ENCODE measurements at regions not wholly inside any gene's neighbourhood (a gene's known extent, or its start where the extent isn't known, plus 50 kb on each side); places are given as distances from the start of the nearest gene placed in this dataset.

- Histone ChIP-seq H3K4me1 (no peaks in the 10 kb centered on the region), H3K36me3 (no peaks in the 10 kb centered on the region), H3K27ac (no peak overlapping the region), H3K9me3 (no peaks in the 10 kb centered on the region), H3K4me3 (no peak overlapping the region), H3K27me3 (ENCODE audit: low read depth) (peaks cover 8% of the 10 kb centered on the region)
- ATAC-seq (no peak), DNase-seq (no peak)
- intact Hi-C loops (cut with DNase I) = no loop called here
- TF ChIP-seq CTCF (IDR thresholded peaks at IDR 0.05) = no peak
Observed at GRCh38 chr19:32197896-32198882, 147.2 kb upstream of the ZNF507 start.

DNA sequence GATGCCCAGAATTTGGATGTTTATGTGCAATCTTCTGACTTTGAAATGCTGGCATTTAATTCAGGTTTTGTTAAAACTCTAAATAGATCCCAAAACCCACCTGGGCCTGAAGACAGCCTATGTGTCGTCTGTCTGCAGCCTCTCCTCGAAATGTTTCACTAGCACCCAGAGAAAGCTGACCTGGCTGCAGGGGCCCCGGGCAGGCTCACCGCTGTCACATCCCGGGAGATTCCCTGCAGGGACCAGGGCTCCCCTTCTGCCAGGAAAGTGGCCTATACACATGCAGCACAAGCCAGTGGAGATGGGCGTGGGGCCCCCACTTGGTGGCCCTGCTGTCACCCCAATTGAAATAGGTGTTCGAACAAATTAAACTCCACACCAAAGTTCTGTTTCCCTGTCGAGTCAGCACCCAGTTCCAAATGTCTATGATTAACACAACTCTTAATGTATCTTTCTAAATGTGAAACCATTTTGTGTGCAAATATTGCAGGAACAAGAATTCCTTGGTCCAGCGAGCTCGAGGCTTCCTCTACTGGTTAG lies 145.8 kb upstream of the ZNF507 start:
- H3K27ac ChIP-seq = no peak overlapping the region
- no peak for ATAC-seq
- intact Hi-C loops (cut with DNase I) = no loop called here

DNA sequence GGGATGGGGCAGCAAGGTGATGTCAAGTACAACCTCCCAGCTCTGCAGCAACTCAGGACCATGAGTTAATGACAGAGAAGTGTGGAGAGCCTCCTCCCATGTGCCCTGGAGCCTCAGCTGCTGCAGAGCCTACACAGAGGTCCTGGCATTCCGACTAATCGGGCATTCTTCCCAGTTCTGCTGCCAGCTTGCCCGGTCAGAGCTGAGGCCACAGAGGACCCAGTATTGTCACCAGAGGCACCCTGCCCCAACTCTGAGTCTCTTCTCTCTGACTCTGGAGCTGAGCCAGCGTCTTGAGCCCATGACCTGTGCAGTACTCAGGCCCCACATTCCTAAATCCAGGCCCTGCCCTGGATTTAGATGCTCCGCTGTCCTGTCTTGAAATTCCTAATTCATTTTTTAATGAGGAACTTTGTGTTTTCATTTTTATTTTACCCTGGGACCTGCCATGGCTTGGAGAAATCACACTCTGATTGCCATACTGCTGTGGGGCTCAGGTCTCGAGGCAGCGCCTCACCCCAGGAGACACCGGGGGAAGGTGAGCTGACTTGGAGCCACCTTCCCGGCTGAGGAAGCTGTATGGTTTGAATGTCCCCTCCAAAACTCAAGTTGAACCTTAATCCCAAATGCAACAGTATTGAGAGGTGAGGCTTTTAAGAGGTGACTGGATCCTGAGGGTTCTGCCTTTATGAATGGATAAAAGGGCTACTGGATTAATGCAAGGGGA lies 144.9 kb upstream of the ZNF507 start:
- Histone ChIP-seq H3K27me3 (ENCODE audit: low read depth) (peaks cover 8% of the 10 kb centered on the region), H3K9me3 (no peaks in the 10 kb centered on the region), H3K4me3 (no peak overlapping the region), H3K27ac (no peak overlapping the region), H3K4me1 (no peaks in the 10 kb centered on the region), H3K36me3 (no peaks in the 10 kb centered on the region)
- no peak for TF ChIP-seq CTCF (IDR thresholded peaks at IDR 0.05)
- intact Hi-C loops (cut with DNase I) = no loop called here
- ATAC-seq (no peak), DNase-seq (no peak)

More for the DNA sequence above, 145.8 kb upstream of the ZNF507 start:
- Histone ChIP-seq H3K36me3 (no peaks in the 10 kb centered on the region), H3K4me1 (no peaks in the 10 kb centered on the region), H3K4me3 (no peak overlapping the region), H3K9me3 (no peaks in the 10 kb centered on the region), H3K27me3 (ENCODE audit: low read depth) (peaks cover 8% of the 10 kb centered on the region)
- no peak for DNase-seq
- TF ChIP-seq CTCF (IDR thresholded peaks at IDR 0.05) = no peak

- Histone ChIP-seq H3K36me3 (no peaks in the 10 kb centered on the region), H3K4me1 (no peaks in the 10 kb centered on the region), H3K27me3 (ENCODE audit: low read depth) (peaks cover 8% of the 10 kb centered on the region), H3K27ac (no peak overlapping the region), H3K9me3 (no peaks in the 10 kb centered on the region), H3K4me3 (no peak overlapping the region)
- ATAC-seq (no peak), DNase-seq (no peak)
- intact Hi-C loops (cut with DNase I) = no loop called here
- TF ChIP-seq CTCF (IDR thresholded peaks at IDR 0.05) = no peak
Observed at GRCh38 chr19:32201211-32201610, 144.2 kb upstream of the ZNF507 start.

DNA sequence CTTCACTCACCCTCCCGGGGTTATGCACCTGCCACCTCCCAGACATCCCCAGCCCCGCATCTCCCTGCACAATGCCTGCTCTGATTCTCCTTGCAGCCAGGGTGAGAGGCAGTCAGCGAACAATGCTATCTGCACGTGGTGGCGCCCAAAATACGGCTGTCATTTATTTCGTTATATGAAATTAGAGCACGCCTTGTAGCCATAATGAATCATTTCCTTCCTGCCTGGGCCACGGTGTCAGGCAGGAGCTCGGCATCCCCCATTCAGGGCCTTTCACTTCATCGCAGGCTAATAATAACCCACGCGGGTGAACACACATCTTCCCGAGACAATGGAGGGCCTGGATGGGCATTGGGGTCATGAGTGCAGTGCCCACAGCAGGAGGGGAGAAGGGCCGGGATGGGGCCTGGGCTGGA lies 143.8 kb upstream of the ZNF507 start:
- DNase-seq (no peak), ATAC-seq (peak in 1 of 2 donors; percentile 14)
- intact Hi-C loops (cut with DNase I) = no loop called here
- Histone ChIP-seq H3K36me3 (no peaks in the 10 kb centered on the region), H3K4me3 (no peak overlapping the region), H3K9me3 (no peaks in the 10 kb centered on the region), H3K4me1 (no peaks in the 10 kb centered on the region), H3K27ac (no peak overlapping the region), H3K27me3 (ENCODE audit: low read depth) (peaks cover 8% of the 10 kb centered on the region)
- no peak for TF ChIP-seq CTCF (IDR thresholded peaks at IDR 0.05)

Measured in lower lobe of right lung (tissue), 2 donors.